CD8-positive, alpha-beta memory T cell (primary cell): ENCODE measurements at regions not wholly inside any gene's neighbourhood (a gene's known extent, or its start where the extent isn't known, plus 50 kb on each side); places are given as distances from the start of the nearest gene placed in this dataset.

Source experiments
- CTCF ChIA-PET: fragments of 350-600 bp; sonication (Branson Sonifier 250); formaldehyde crosslinking; loops from one replicate; lab custom pipeline; 2021; ENCODE audit warnings: antibody characterized with exemption; lab: Charles Lee
- POLR2A ChIA-PET: fragments of 350-600 bp; sonication (Branson Sonifier 250); formaldehyde crosslinking; loops from one replicate; lab custom pipeline; 2021; ENCODE audit warnings: antibody characterized with exemption; lab: Charles Lee
- DNase-seq, 5 donors: peaks; one replicate each; pipeline versions ENCODE4 v3.0.0 to v3.0.0-alpha.2; 2020 to 2022; ENCODE audit warnings: mixed read lengths in 1 of 5
- H3K27ac ChIP-seq: one replicate; pipeline ENCODE4 v1.7.0; 2013; ENCODE audit warnings: low read depth, mild to moderate bottlenecking, low read length, moderate library complexity
- H3K27me3 ChIP-seq: 2 replicates; pipeline ENCODE4 v1.7.0; 2013; ENCODE audit warnings: low read length, mild to moderate bottlenecking; ENCODE audit not compliant: insufficient read depth, poor library complexity, severe bottlenecking
- H3K36me3 ChIP-seq: 2 replicates; pipeline ENCODE4 v1.7.0; 2013; ENCODE audit warnings: mild to moderate bottlenecking, low read length, moderate library complexity; ENCODE audit not compliant: insufficient read depth
- H3K4me1 ChIP-seq: 2 replicates; pipeline ENCODE4 v1.7.0; 2013; ENCODE audit warnings: mild to moderate bottlenecking, low read length, moderate library complexity; ENCODE audit not compliant: insufficient read depth
- H3K4me3 ChIP-seq: 2 replicates; pipeline ENCODE4 v1.7.0; 2013; ENCODE audit warnings: mild to moderate bottlenecking, low read length
- H3K9me3 ChIP-seq: 2 replicates; pipeline ENCODE4 v1.7.0; 2013; ENCODE audit warnings: mild to moderate bottlenecking, low read length
- H3K27ac Mint-ChIP-seq, 8 donors: one replicate each; pipeline ENCODE4 v1.8.0; 2020 to 2021; ENCODE audit warnings: mixed read lengths in 8 of 8, mild to moderate bottlenecking in 6 of 8, inconsistent platforms in 3 of 8, moderate library complexity in 3 of 8
- H3K27me3 Mint-ChIP-seq, 2 donors: one replicate each; pipeline ENCODE4 v1.8.0; 2020 to 2021; ENCODE audit warnings: mixed read lengths in 2 of 2, mild to moderate bottlenecking in 1 of 2, moderate library complexity in 1 of 2
- H3K36me3 Mint-ChIP-seq, 3 donors: one replicate each; pipeline ENCODE4 v1.8.0; 2020 to 2021; ENCODE audit warnings: mixed read lengths in 3 of 3, inconsistent platforms in 1 of 3, mild to moderate bottlenecking in 1 of 3
- H3K4me1 Mint-ChIP-seq, 3 donors: one replicate each; pipeline ENCODE4 v1.8.0; 2020 to 2021; ENCODE audit warnings: mixed read lengths in 3 of 3, inconsistent platforms in 1 of 3, mild to moderate bottlenecking in 1 of 3
- H3K4me3 Mint-ChIP-seq, 7 donors: one replicate each; pipeline ENCODE4 v1.8.0; 2020 to 2021; ENCODE audit warnings: mixed read lengths in 7 of 7, mild to moderate bottlenecking in 6 of 7, moderate library complexity in 4 of 7, inconsistent platforms in 2 of 7
- H3K9me3 Mint-ChIP-seq, 5 donors: one replicate each; pipeline ENCODE4 v1.8.0; 2020 to 2022; ENCODE audit warnings: mixed read lengths in 5 of 5, mild to moderate bottlenecking in 3 of 5, moderate library complexity in 2 of 5, inconsistent platforms in 1 of 5

DNA sequence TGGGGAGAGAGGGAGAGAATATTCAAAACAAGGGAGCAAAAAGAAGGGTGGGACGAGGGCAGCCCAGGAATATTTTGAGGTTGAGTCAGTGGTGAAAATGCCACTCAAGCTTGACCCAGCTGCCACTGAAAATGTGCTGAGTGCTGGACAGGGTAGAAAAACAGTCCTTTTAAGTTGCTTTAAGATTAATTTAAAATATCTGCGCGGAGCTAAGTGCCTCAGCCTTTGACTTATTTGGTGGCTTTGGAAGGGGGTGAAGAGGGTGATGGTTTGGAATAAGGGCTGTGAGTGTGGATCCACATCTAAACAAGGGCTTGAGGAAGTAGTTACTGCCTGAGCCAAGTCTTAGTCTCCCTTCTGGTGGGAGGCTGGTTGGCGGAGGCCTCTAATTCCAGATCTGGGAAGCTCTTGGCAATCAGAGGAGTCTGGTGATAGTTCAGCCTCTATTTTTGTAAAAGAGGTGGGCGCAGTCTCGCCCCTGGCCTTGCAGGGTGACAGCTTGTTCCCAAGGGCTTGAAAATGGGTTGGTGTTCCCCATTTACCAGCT is 280.8 kb upstream of the ROPN1 start:
- Histone ChIP-seq H3K4me3 (no peak overlapping the region), H3K27me3 (no peaks in the 10 kb centered on the region), H3K36me3 (no peaks in the 10 kb centered on the region), H3K9me3 (no peaks in the 10 kb centered on the region), H3K4me1 (no peaks in the 10 kb centered on the region), H3K27ac (no peak overlapping the region)
- Mint-ChIP-seq H3K36me3 (no peaks in the 10 kb centered on the region), H3K9me3 (no peaks in the 10 kb centered on the region), H3K4me3 (no peak overlapping the region), H3K4me1 (no peaks in the 10 kb centered on the region), H3K27ac (no peak overlapping the region), H3K27me3 (peaks cover 6% of the 10 kb centered on the region in 2 donors)
- ChIA-PET POLR2A (no interaction called here), CTCF (no interaction called here)
- DNase-seq: no peak

DNA sequence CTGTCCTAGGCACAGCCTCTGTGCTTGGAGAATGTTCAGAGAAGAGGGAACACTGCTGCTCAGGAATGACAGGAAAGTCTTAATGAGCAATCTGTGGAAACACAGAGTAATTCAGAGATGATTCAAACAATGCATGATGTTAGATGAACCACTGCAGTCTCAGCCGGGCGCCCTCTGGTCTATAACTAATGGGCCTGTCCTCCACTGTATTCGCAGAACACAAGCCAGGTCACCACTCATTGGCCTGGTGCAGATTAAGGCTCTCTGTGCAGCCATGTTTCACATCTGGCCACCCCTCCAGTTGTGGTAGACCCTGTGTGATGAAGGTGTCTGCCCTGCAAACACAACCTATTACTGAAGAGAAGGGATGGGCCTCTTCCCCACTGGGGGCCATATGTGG is 281.7 kb upstream of the ROPN1 start:
- peaks cover 6% of the 10 kb centered on the region in 2 donors for H3K27me3 Mint-ChIP-seq
- Histone ChIP-seq H3K4me1 (no peaks in the 10 kb centered on the region), H3K27ac (no peak overlapping the region), H3K27me3 (no peaks in the 10 kb centered on the region), H3K9me3 (no peaks in the 10 kb centered on the region), H3K4me3 (no peak overlapping the region), H3K36me3 (no peaks in the 10 kb centered on the region)
- ChIA-PET POLR2A (no interaction called here), CTCF (no interaction called here)
- no peak overlapping the region for H3K27ac Mint-ChIP-seq
- H3K4me1 Mint-ChIP-seq: no peaks in the 10 kb centered on the region
- no peak for DNase-seq
- H3K36me3 Mint-ChIP-seq: no peaks in the 10 kb centered on the region
- H3K4me3 Mint-ChIP-seq: no peak overlapping the region
- H3K9me3 Mint-ChIP-seq: no peaks in the 10 kb centered on the region

- ChIA-PET CTCF (no interaction called here), POLR2A (no interaction called here)
- no peak overlapping the region for H3K27ac Mint-ChIP-seq
- H3K4me1 Mint-ChIP-seq: no peaks in the 10 kb centered on the region
- H3K9me3 ChIP-seq: no peaks in the 10 kb centered on the region
- H3K4me3 Mint-ChIP-seq: no peak overlapping the region
- H3K27me3 Mint-ChIP-seq: peaks cover 6% of the 10 kb centered on the region in 2 donors
- H3K27me3 ChIP-seq: no peaks in the 10 kb centered on the region
- no peak for DNase-seq
- H3K27ac ChIP-seq: no peak overlapping the region
- no peak overlapping the region for H3K4me3 ChIP-seq
- H3K9me3 Mint-ChIP-seq: no peaks in the 10 kb centered on the region
- no peaks in the 10 kb centered on the region for H3K4me1 ChIP-seq
- no peaks in the 10 kb centered on the region for H3K36me3 ChIP-seq
- no peaks in the 10 kb centered on the region for H3K36me3 Mint-ChIP-seq
These were observed 282.1 kb upstream of the ROPN1 start for GRCh38 chr3:124274051-124274450.

- ChIA-PET POLR2A (no interaction called here), CTCF (no interaction called here)
- Histone ChIP-seq H3K9me3 (no peaks in the 10 kb centered on the region), H3K4me1 (no peaks in the 10 kb centered on the region), H3K27ac (no peak overlapping the region), H3K27me3 (no peaks in the 10 kb centered on the region), H3K36me3 (no peaks in the 10 kb centered on the region), H3K4me3 (no peak overlapping the region)
- Mint-ChIP-seq H3K4me3 (no peak overlapping the region), H3K9me3 (no peaks in the 10 kb centered on the region), H3K27me3 (peaks cover 6 to 8% of the 10 kb centered on the region in 2 donors), H3K36me3 (no peaks in the 10 kb centered on the region), H3K27ac (no peak overlapping the region), H3K4me1 (no peaks in the 10 kb centered on the region)
- DNase-seq: no peak
These were observed 283.5 kb upstream of the ROPN1 start for GRCh38 chr3:124275412-124275811.

DNA sequence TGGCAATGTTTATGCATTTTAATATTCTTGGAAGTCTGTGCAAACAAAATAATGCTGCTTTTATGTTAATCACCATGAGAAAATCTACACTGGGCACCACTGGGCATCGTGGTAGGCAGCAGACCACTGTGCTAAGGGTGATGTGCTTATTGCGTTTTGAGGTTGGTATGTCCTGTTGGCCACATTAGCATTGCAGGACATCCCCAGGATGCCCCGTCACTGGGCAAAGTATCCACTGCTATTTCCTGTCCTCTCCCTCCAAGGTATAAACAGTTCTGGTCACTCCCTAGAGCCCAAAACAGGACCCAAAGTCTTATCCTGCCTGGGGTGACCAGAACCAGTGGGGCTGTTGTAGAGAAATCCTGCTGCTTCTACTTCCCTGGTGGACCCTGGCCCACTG is 284.2 kb upstream of the ROPN1 start:
- H3K36me3 ChIP-seq: no peaks in the 10 kb centered on the region
- H3K9me3 ChIP-seq: no peaks in the 10 kb centered on the region
- ChIA-PET POLR2A (no interaction called here), CTCF (no interaction called here)
- no peak overlapping the region for H3K27ac ChIP-seq
- Mint-ChIP-seq H3K27me3 (peaks cover 6 to 8% of the 10 kb centered on the region in 2 donors), H3K4me3 (no peak overlapping the region), H3K27ac (no peak overlapping the region), H3K36me3 (no peaks in the 10 kb centered on the region), H3K9me3 (no peaks in the 10 kb centered on the region), H3K4me1 (no peaks in the 10 kb centered on the region)
- H3K4me1 ChIP-seq: no peaks in the 10 kb centered on the region
- H3K27me3 ChIP-seq: no peaks in the 10 kb centered on the region
- no peak overlapping the region for H3K4me3 ChIP-seq
- DNase-seq: no peak

DNA sequence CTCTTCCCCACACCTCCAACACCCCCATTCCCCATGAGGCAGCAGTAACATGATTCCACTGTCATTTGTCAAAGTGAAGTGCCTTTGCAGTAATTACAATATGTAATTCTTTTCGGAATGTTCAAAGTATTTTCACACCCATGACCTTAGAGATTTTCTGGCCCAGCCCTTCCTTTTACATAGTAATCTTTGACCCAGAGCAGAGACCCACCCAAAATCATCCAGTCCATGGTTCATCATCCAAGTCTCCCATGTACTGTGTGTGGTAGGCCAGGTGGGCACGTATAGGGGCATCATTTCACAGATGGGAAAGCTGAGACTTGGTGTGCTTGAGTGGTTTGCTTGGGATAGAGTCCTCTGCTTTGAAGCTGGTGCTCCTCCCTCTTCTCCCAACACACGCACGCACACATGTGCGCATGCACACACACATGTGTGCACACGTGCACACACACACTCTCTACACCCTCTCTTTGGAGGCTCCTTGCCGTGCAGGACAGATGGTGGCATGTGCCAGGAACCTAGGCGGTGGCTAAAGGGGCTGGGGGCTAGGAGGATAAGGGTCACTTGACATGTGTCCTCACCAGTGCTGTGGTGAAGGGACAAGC is 284.7 kb upstream of the ROPN1 start:
- no peak for DNase-seq
- Histone ChIP-seq H3K27ac (no peak overlapping the region), H3K27me3 (no peaks in the 10 kb centered on the region), H3K4me1 (no peaks in the 10 kb centered on the region), H3K9me3 (no peaks in the 10 kb centered on the region), H3K36me3 (no peaks in the 10 kb centered on the region), H3K4me3 (no peak overlapping the region)
- Mint-ChIP-seq H3K4me1 (no peaks in the 10 kb centered on the region), H3K9me3 (no peaks in the 10 kb centered on the region), H3K27me3 (peaks cover 8% of the 10 kb centered on the region in 2 donors), H3K36me3 (no peaks in the 10 kb centered on the region), H3K27ac (no peak overlapping the region), H3K4me3 (no peak overlapping the region)
- POLR2A ChIA-PET: no interaction called here
- CTCF ChIA-PET: no interaction called here

- H3K4me1 Mint-ChIP-seq: no peaks in the 10 kb centered on the region
- H3K36me3 Mint-ChIP-seq: no peaks in the 10 kb centered on the region
- no peak overlapping the region for H3K4me3 Mint-ChIP-seq
- DNase-seq: no peak
- ChIA-PET CTCF (no interaction called here), POLR2A (no interaction called here)
- H3K9me3 ChIP-seq: no peaks in the 10 kb centered on the region
- H3K36me3 ChIP-seq: no peaks in the 10 kb centered on the region
- no peak overlapping the region for H3K27ac ChIP-seq
- H3K4me1 ChIP-seq: no peaks in the 10 kb centered on the region
- no peak overlapping the region for H3K4me3 ChIP-seq
- peaks cover 0 to 3% (median 0%) of the 10 kb centered on the region in 5 donors for H3K9me3 Mint-ChIP-seq
- H3K27me3 ChIP-seq: no peaks in the 10 kb centered on the region
- H3K27me3 Mint-ChIP-seq: peaks cover 5 to 10% of the 10 kb centered on the region in 2 donors
- no peak overlapping the region for H3K27ac Mint-ChIP-seq
These were observed 285.4 kb upstream of the ROPN1 start for GRCh38 chr3:124277144-124277890.

GRCh38 chr3:124281453-124282316 is 289.8 kb upstream of the ROPN1 start:
- H3K4me1 ChIP-seq: no peaks in the 10 kb centered on the region
- no peak overlapping the region for H3K4me3 Mint-ChIP-seq
- H3K36me3 ChIP-seq: no peaks in the 10 kb centered on the region
- no peaks in the 10 kb centered on the region for H3K4me1 Mint-ChIP-seq
- H3K27me3 Mint-ChIP-seq: peaks cover 4 to 6% of the 10 kb centered on the region in 2 donors
- H3K9me3 Mint-ChIP-seq: peaks cover 0 to 3% (median 0%) of the 10 kb centered on the region in 5 donors
- no peak overlapping the region for H3K27ac ChIP-seq
- H3K9me3 ChIP-seq: no peaks in the 10 kb centered on the region
- H3K27me3 ChIP-seq: peaks cover 3% of the 10 kb centered on the region
- no peak overlapping the region for H3K4me3 ChIP-seq
- CTCF ChIA-PET: no interaction called here
- POLR2A ChIA-PET: no interaction called here
- H3K36me3 Mint-ChIP-seq: no peaks in the 10 kb centered on the region
- no peak for DNase-seq
- no peak overlapping the region for H3K27ac Mint-ChIP-seq
